ENCODE measurements at regions not wholly inside any gene's neighbourhood (a gene's known extent, or its start where the extent isn't known, plus 50 kb on each side); places are given as distances from the start of the nearest gene placed in this dataset.

- CTCF ChIA-PET, result no interaction called here
- peak; percentile 57 for DNase-seq (ENCODE audit: low spot score)
- H3K9me3 ChIP-seq (ENCODE audit: low read depth, low read length, poor library complexity, severe bottlenecking), result no peaks in the 10 kb centered on the region
- POLR2A ChIA-PET (ENCODE audit: low non-redundant PET), result no interaction called here
- intact Hi-C loops (cut with micrococcal nuclease; ENCODE audit: unreplicated experiment), result no loop called here
- TF ChIP-seq EZH2 (IDR thresholded peaks at IDR 0.05; ENCODE audit: borderline replicate concordance, low read depth, low read length, poor library complexity, severe bottlenecking) (no peak), CTCF (conservative IDR thresholded peaks at IDR 0.05; ENCODE audit: low read depth, low read length) (no peak)
- no peaks in the 10 kb centered on the region for H3K4me1 ChIP-seq (ENCODE audit: insufficient read depth, low read length, poor library complexity, severe bottlenecking)
- H3K27me3 ChIP-seq (replicated peaks; ENCODE audit: insufficient read depth, low read depth, low read length, poor library complexity), result no peaks in the 10 kb centered on the region
- H3K36me3 ChIP-seq (ENCODE audit: insufficient read depth, low read length, poor library complexity, severe bottlenecking), result no peaks in the 10 kb centered on the region
- no peak overlapping the region for H3K4me3 ChIP-seq (ENCODE audit: low read depth, low read length, poor library complexity, severe bottlenecking)
- BruUV-seq (replicated peaks), result no TSS peak
- H3K27ac ChIP-seq (ENCODE audit: low read depth, low read length, poor library complexity, severe bottlenecking), result no peak overlapping the region
Measured at GRCh38 chr2:146874260-146874658, 970.6 kb upstream of the ACVR2A start.

GRCh38 chr2:146873646-146874259 lies 971.1 kb upstream of the ACVR2A start:
- no peaks in the 10 kb centered on the region for H3K27me3 ChIP-seq (replicated peaks; ENCODE audit: insufficient read depth, low read depth, low read length, poor library complexity)
- no peak for DNase-seq (ENCODE audit: low spot score)
- H3K4me1 ChIP-seq (ENCODE audit: insufficient read depth, low read length, poor library complexity, severe bottlenecking), result no peaks in the 10 kb centered on the region
- CTCF ChIA-PET, result no interaction called here
- H3K27ac ChIP-seq (ENCODE audit: low read depth, low read length, poor library complexity, severe bottlenecking), result no peak overlapping the region
- no TSS peak for BruUV-seq (replicated peaks)
- TF ChIP-seq EZH2 (IDR thresholded peaks at IDR 0.05; ENCODE audit: borderline replicate concordance, low read depth, low read length, poor library complexity, severe bottlenecking) (no peak), CTCF (conservative IDR thresholded peaks at IDR 0.05; ENCODE audit: low read depth, low read length) (no peak)
- POLR2A ChIA-PET (ENCODE audit: low non-redundant PET), result no interaction called here
- H3K4me3 ChIP-seq (ENCODE audit: low read depth, low read length, poor library complexity, severe bottlenecking), result no peak overlapping the region
- intact Hi-C loops (cut with micrococcal nuclease; ENCODE audit: unreplicated experiment), result no loop called here
- H3K9me3 ChIP-seq (ENCODE audit: low read depth, low read length, poor library complexity, severe bottlenecking), result no peaks in the 10 kb centered on the region
- no peaks in the 10 kb centered on the region for H3K36me3 ChIP-seq (ENCODE audit: insufficient read depth, low read length, poor library complexity, severe bottlenecking)

- Histone ChIP-seq H3K27ac (ENCODE audit: low read depth, low read length, poor library complexity, severe bottlenecking) (no peak overlapping the region), H3K9me3 (ENCODE audit: low read depth, low read length, poor library complexity, severe bottlenecking) (no peaks in the 10 kb centered on the region), H3K27me3 (replicated peaks; ENCODE audit: insufficient read depth, low read depth, low read length, poor library complexity) (no peaks in the 10 kb centered on the region), H3K4me3 (ENCODE audit: low read depth, low read length, poor library complexity, severe bottlenecking) (no peak overlapping the region), H3K4me1 (ENCODE audit: insufficient read depth, low read length, poor library complexity, severe bottlenecking) (no peaks in the 10 kb centered on the region), H3K36me3 (ENCODE audit: insufficient read depth, low read length, poor library complexity, severe bottlenecking) (no peaks in the 10 kb centered on the region)
- ChIA-PET CTCF (no interaction called here), POLR2A (ENCODE audit: low non-redundant PET) (no interaction called here)
- DNase-seq (ENCODE audit: low spot score), result no peak
- intact Hi-C loops (cut with micrococcal nuclease; ENCODE audit: unreplicated experiment), result no loop called here
- BruUV-seq (replicated peaks), result no TSS peak
- TF ChIP-seq EZH2 (IDR thresholded peaks at IDR 0.05; ENCODE audit: borderline replicate concordance, low read depth, low read length, poor library complexity, severe bottlenecking) (no peak), CTCF (conservative IDR thresholded peaks at IDR 0.05; ENCODE audit: low read depth, low read length) (no peak)
Measured at GRCh38 chr2:146873056-146873455, 971.8 kb upstream of the ACVR2A start.
